Duodenal mucosa (tissue), 2 donors: ENCODE measurements at regions not wholly inside any gene's neighbourhood (a gene's known extent, or its start where the extent isn't known, plus 50 kb on each side); places are given as distances from the start of the nearest gene placed in this dataset.

Experiments used
- H3K27ac ChIP-seq: one replicate; pipeline ENCODE4 v1.7.0; 2013; ENCODE audit warnings: low read depth, low read length
- H3K27me3 ChIP-seq, 2 donors: one replicate each; pipeline ENCODE4 v1.7.0; 2013; ENCODE audit warnings: low read length in 2 of 2, control low read depth in 1 of 2; ENCODE audit not compliant: insufficient read depth in 2 of 2, control insufficient read depth in 1 of 2
- H3K36me3 ChIP-seq, 2 donors: one replicate each; pipeline ENCODE4 v1.7.0; 2013; ENCODE audit warnings: low read length in 2 of 2, control low read depth in 1 of 2; ENCODE audit not compliant: insufficient read depth in 2 of 2, control insufficient read depth in 1 of 2
- H3K4me1 ChIP-seq, 2 donors: one replicate each; pipeline ENCODE4 v1.7.0; 2013; ENCODE audit warnings: low read length in 2 of 2, control low read depth in 1 of 2; ENCODE audit not compliant: insufficient read depth in 2 of 2, control insufficient read depth in 1 of 2
- H3K4me3 ChIP-seq, 2 donors: one replicate each; pipeline ENCODE4 v1.7.0; 2013; ENCODE audit warnings: low read length in 2 of 2, low read depth in 1 of 2
- H3K9ac ChIP-seq, 2 donors: one replicate each; pipeline ENCODE4 v1.7.0; 2013; ENCODE audit warnings: low read length in 2 of 2, low read depth in 1 of 2
- H3K9me3 ChIP-seq, 2 donors: one replicate each; pipeline ENCODE4 v1.7.0; 2013; ENCODE audit warnings: low read length in 2 of 2, control low read depth in 1 of 2; ENCODE audit not compliant: control insufficient read depth in 1 of 2

DNA sequence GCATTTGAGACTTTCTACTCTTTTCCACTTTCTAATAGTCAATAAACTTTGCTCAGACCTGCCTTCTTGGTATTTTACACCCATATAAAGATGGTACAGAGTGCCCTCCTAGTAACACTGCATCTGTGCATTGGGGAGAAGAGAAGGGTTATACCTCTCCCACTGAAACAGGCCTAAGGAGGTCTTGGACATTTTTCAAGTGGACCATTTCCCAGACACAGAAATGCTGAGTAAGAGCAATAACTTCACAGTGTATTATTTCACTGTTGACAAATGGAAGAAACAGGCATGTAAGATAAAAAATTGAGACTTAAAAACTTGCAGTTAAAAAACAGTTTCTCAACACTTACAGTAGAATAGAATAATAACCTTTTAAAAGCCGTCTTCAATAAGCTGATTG is 1224.0 kb upstream of the CDH18 start:
- Histone ChIP-seq H3K4me1 (no peaks in the 10 kb centered on the region), H3K27me3 (no peaks in the 10 kb centered on the region), H3K9ac (no peak overlapping the region), H3K27ac (no peak overlapping the region), H3K9me3 (no peaks in the 10 kb centered on the region), H3K36me3 (no peaks in the 10 kb centered on the region), H3K4me3 (no peak overlapping the region)

DNA sequence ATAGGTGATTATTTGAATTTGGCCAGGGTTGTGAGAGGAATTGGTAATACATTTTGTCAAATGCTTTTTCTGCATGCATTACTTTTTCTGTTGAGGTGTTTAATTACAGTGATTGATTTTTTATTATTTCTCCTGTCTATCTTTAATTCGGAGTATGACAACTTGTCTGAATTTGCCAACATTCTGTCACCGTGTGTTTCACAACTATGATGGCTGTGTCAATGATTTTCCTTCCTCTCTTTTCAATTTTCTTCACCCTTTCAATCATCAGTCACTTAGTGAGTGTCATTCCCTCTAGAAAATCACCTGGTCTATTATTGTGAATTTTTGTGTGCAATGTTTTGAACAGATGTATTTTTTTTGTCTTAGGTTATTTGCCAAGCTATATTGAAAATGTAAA is 1221.4 kb upstream of the CDH18 start:
- Histone ChIP-seq H3K27ac (no peak overlapping the region), H3K36me3 (no peaks in the 10 kb centered on the region), H3K4me1 (no peaks in the 10 kb centered on the region), H3K9me3 (peaks cover 0 to 6% of the 10 kb centered on the region in 2 donors), H3K4me3 (no peak overlapping the region), H3K27me3 (no peaks in the 10 kb centered on the region), H3K9ac (no peak overlapping the region)

DNA sequence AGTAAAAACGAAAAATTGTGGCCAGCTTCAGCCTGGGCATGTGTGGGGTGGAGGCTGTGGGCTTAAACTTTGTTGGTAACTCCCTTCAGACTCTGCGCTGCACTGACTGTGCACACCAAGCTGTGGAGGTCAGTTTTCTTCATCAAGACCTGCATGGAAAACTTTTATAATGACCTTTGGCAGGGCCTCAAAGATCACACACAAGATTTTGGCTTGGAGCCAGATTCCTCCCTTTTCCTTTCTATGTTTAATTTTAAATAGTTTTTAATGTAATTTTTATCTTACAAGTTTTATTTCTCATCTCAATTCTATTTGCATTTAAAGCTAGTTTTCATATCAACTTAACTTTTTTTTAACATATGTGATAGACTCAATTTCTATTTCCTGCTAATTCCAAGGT is 1211.1 kb upstream of the CDH18 start:
- Histone ChIP-seq H3K27me3 (no peaks in the 10 kb centered on the region), H3K9ac (no peak overlapping the region), H3K4me3 (no peak overlapping the region), H3K9me3 (no peaks in the 10 kb centered on the region), H3K27ac (no peak overlapping the region), H3K4me1 (no peaks in the 10 kb centered on the region), H3K36me3 (no peaks in the 10 kb centered on the region)

DNA sequence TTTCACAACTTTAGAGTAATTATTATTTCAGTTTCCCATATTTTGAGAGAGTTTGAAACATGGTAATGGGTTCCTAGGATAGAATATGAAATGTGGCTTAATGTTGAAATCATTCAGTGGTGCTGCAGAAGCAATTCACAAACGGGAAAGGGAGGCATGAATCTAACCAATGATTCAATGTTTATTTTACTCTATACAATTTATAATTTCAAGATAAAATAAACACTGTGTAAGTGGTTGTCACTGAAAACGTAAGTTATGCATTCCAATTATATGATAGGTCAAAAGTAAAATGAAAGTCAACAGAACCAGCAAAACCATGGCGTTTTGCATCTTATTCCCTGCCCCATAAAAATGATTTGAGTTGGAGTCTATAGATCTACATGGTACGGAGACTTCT is 1207.1 kb upstream of the CDH18 start:
- Histone ChIP-seq H3K36me3 (no peaks in the 10 kb centered on the region), H3K9ac (no peak overlapping the region), H3K9me3 (no peaks in the 10 kb centered on the region), H3K27ac (no peak overlapping the region), H3K4me1 (no peaks in the 10 kb centered on the region), H3K27me3 (no peaks in the 10 kb centered on the region), H3K4me3 (no peak overlapping the region)

DNA sequence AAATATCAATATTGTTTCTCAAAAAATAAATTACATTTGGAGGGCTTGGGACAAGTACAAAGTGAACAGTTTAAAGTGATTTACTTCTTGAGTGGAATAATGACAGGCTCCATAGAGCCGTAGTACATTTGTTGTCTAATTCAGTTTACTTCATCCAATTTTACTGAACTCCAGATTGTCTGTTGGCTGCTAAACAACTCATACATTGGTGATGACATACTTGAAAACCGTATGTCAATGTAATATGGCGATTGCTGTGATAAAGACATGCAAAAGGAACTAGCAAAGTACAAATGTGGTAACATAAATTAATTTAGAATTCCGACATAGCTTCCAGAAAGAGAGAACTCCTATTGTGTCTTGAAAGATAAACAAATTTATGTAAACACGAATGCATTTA is 1197.5 kb upstream of the CDH18 start:
- H3K4me3 ChIP-seq: no peak overlapping the region
- no peaks in the 10 kb centered on the region for H3K4me1 ChIP-seq
- no peaks in the 10 kb centered on the region for H3K27me3 ChIP-seq
- no peaks in the 10 kb centered on the region for H3K36me3 ChIP-seq
- no peak overlapping the region for H3K9ac ChIP-seq
- H3K27ac ChIP-seq: no peak overlapping the region
- no peaks in the 10 kb centered on the region for H3K9me3 ChIP-seq

DNA sequence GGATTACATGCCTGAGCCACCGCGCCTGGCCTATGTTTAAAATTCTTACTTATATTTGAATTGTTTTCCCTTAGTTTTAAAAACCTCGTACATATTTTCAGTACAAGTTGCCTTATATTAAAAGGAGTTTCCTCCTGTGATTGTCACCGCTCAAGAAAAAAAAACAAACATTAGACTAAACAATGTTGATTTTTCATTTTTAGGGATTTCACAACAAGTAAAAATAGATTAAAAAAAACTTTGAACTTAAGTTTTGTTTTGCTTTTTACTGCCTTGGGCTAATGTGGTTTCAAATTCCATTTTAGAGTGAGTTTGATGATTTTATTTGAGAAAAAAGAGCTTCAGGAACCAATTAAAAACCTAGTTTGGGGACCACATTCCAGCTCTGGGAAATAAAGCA is 1196.6 kb upstream of the CDH18 start:
- H3K9ac ChIP-seq: no peak overlapping the region
- no peaks in the 10 kb centered on the region for H3K9me3 ChIP-seq
- H3K36me3 ChIP-seq: no peaks in the 10 kb centered on the region
- H3K4me1 ChIP-seq: no peaks in the 10 kb centered on the region
- no peak overlapping the region for H3K4me3 ChIP-seq
- no peaks in the 10 kb centered on the region for H3K27me3 ChIP-seq
- no peak overlapping the region for H3K27ac ChIP-seq

DNA sequence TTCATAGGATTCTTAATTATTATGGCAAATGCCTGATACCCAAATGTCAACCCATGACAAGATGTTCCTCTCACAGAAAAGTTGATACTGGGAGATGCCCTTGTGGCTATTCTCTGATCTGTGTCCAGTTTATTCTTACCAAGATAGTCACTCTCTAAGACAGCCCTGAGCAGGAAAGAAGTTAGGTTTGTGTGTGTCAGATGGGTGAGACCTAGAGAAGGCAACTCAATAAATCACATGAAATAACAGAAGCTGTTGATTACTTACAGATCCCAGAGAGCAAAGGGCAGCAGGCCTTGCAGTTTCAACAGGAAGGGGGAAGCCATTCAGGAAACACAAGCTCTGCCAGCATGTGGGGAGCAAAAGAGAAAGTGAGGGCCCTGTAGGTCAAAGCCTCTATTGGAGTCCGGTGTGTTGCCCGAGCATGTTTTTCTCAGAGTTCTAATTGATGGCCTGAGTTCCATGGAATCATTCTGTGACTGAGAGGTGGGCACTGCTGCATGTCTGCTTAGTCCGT is 1193.7 kb upstream of the CDH18 start:
- no peaks in the 10 kb centered on the region for H3K36me3 ChIP-seq
- H3K4me3 ChIP-seq: no peak overlapping the region
- H3K9ac ChIP-seq: no peak overlapping the region
- H3K27me3 ChIP-seq: no peaks in the 10 kb centered on the region
- H3K4me1 ChIP-seq: no peaks in the 10 kb centered on the region
- no peak overlapping the region for H3K27ac ChIP-seq
- no peaks in the 10 kb centered on the region for H3K9me3 ChIP-seq

DNA sequence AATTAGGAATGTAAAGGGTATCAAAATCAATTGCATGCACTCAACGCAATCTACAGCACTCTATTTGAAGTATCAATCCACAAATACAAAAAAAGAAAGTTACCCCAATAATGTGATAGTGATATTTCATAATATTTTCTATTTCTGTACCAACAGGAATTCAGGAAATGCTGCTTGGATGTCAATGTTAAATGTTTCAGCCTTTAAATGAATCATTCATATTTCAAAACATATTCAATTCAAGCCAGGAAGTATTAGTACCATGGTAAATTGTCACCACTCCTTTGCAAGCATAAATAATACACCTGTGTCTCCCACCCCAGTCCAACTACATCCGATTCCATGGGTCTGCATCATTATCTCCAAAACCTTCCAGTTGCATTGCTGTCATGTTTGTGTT is 1185.5 kb upstream of the CDH18 start:
- no peaks in the 10 kb centered on the region for H3K9me3 ChIP-seq
- H3K27me3 ChIP-seq: no peaks in the 10 kb centered on the region
- H3K27ac ChIP-seq: no peak overlapping the region
- no peaks in the 10 kb centered on the region for H3K4me1 ChIP-seq
- no peak overlapping the region for H3K4me3 ChIP-seq
- no peaks in the 10 kb centered on the region for H3K36me3 ChIP-seq
- H3K9ac ChIP-seq: no peak overlapping the region

DNA sequence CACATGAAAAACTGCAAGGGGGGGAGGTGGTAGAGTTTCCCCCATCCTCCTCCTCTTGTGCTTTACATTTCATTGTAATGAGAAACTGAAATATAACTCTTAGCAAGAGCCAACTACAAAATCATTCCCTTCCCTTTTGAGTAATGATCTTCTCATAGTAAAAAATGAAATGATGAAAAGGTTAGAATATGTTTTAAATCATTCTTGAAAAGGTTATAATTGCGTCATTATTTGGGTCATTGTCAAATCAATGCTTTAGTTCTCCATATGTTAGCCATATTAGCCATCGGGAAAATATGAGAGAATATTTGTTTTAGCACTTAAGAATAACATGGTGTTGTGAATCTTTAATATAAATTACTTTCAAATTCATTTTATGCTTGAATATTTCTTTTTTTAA is 1185.0 kb upstream of the CDH18 start:
- no peaks in the 10 kb centered on the region for H3K4me1 ChIP-seq

DNA sequence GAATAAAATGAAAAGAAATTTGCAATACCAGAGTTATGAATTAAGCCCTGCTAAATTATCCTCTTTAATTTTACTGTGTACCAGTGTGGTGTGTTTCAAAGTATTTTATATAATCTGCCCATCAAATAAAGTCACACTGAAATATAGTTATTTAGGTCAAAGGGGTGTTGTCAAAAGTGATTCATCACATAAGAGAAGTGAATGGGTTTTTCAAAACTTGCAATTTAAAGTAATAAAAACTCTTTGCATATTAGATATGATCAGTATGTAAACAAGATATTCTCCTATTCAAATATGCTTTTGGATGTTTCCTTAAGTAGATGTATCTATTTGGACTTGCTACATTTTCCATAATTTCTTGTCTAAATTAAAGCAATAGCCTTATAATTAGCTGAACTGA is 1183.0 kb upstream of the CDH18 start:
- Histone ChIP-seq H3K9ac (no peak overlapping the region), H3K4me1 (no peaks in the 10 kb centered on the region), H3K36me3 (no peaks in the 10 kb centered on the region), H3K9me3 (no peaks in the 10 kb centered on the region), H3K27me3 (no peaks in the 10 kb centered on the region), H3K27ac (no peak overlapping the region), H3K4me3 (no peak overlapping the region)

More for the DNA sequence above, 1185.0 kb upstream of the CDH18 start:
- Histone ChIP-seq H3K4me3 (no peak overlapping the region), H3K9ac (no peak overlapping the region), H3K27ac (no peak overlapping the region), H3K36me3 (no peaks in the 10 kb centered on the region), H3K27me3 (no peaks in the 10 kb centered on the region), H3K9me3 (no peaks in the 10 kb centered on the region)

DNA sequence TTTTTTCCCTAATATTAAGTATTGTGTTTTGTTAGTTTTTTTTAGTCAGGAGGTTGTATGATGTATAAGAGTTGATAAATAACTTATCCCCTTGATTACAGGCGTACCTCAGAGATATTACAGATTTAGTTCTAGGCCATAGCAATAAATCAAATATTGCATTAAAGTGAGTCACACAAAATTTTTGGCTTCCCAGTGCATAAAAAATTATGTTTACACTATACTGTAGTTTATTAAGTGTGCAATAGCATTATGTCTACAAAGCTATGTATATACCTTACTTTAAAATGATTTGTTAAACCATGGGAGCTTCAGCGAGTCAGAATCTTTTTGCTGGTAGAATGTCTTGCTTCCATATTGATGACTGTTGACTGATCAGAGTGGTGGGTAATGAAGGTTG is 1180.6 kb upstream of the CDH18 start:
- Histone ChIP-seq H3K4me1 (no peaks in the 10 kb centered on the region), H3K9ac (no peak overlapping the region), H3K27ac (no peak overlapping the region), H3K9me3 (no peaks in the 10 kb centered on the region), H3K36me3 (no peaks in the 10 kb centered on the region), H3K4me3 (no peak overlapping the region), H3K27me3 (no peaks in the 10 kb centered on the region)
